HL-60 (cell line): ENCODE measurements at regions not wholly inside any gene's neighbourhood (a gene's known extent, or its start where the extent isn't known, plus 50 kb on each side); places are given as distances from the start of the nearest gene placed in this dataset.

Experiments used
- GABPA ChIP-seq: IDR thresholded peaks from 2 replicates; pipeline ENCODE4 v1.6.1; 2012; ENCODE audit warnings: low read depth
- POLR2AphosphoS5 ChIP-seq: IDR thresholded peaks from 2 replicates; pipeline ENCODE4 v1.6.1; 2012; ENCODE audit warnings: low read depth
- REST ChIP-seq: IDR thresholded peaks from 2 replicates; pipeline ENCODE4 v1.6.1; 2012; ENCODE audit warnings: low read depth; ENCODE audit not compliant: insufficient replicate concordance
- SPI1 ChIP-seq: IDR thresholded peaks from 2 replicates; pipeline ENCODE4 v1.6.1; 2012; ENCODE audit warnings: low read depth, mild to moderate bottlenecking, borderline replicate concordance
- TF ChIP-seq, protein P1 (sequence below): IDR thresholded peaks from one replicate; pipeline ENCODE4 v1.5.1; 2011; ENCODE audit warnings: low read length, control low read depth, inconsistent platforms; ENCODE audit not compliant: insufficient read depth

DNA sequence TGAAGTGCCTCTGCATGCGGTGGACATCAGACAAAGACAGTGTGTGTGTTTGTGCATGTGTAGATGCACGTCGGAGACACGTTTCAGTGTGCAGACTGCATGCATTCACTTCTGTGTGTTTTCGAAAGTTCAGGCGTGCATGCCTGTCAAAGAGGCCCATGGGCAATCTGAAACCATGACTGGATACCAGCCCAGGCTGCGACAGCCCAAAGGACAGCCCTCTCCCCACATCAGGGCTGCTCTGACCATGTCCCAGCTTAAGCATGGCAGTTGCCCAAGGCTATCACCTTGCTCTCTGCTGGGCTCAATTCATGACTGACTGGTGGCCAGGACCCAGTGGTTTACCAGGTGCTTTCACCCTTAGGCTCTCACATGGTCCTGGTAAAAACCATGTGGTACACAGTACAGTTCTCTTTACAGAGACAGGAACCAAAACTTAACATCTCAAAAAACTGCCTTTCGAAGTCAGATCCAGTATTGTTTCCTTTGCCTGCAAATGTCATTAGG, 423.7 kb upstream of the CADM1 start:
- TF ChIP-seq, protein P1, sequence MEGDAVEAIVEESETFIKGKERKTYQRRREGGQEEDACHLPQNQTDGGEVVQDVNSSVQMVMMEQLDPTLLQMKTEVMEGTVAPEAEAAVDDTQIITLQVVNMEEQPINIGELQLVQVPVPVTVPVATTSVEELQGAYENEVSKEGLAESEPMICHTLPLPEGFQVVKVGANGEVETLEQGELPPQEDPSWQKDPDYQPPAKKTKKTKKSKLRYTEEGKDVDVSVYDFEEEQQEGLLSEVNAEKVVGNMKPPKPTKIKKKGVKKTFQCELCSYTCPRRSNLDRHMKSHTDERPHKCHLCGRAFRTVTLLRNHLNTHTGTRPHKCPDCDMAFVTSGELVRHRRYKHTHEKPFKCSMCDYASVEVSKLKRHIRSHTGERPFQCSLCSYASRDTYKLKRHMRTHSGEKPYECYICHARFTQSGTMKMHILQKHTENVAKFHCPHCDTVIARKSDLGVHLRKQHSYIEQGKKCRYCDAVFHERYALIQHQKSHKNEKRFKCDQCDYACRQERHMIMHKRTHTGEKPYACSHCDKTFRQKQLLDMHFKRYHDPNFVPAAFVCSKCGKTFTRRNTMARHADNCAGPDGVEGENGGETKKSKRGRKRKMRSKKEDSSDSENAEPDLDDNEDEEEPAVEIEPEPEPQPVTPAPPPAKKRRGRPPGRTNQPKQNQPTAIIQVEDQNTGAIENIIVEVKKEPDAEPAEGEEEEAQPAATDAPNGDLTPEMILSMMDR = no peak
- TF ChIP-seq REST = no peak
- TF ChIP-seq POLR2AphosphoS5 = no peak
- no peak for TF ChIP-seq GABPA
- TF ChIP-seq SPI1 = no peak
